ENCODE measurements at regions not wholly inside any gene's neighbourhood (a gene's known extent, or its start where the extent isn't known, plus 50 kb on each side); places are given as distances from the start of the nearest gene placed in this dataset.
"Not testable (repeated sequence)": the region's sequence is repeated elsewhere in the genome, so short reads cannot be mapped to it uniquely, and the experiment has no call there.

GRCh38 chr12:73124480-73124879, 852.3 kb downstream of the TRHDE start:
- ChIA-PET POLR2A (no interaction called here), CTCF (interaction anchor here (0.9 kb wide), 1 partner anchor 12 kb away, joined by 3 read pairs; no protein-coding TSS in a partner anchor)
- Histone ChIP-seq H3K36me3 (ENCODE audit: insufficient read depth, low read length) (no peaks in the 10 kb centered on the region), H3K27me3 (ENCODE audit: control insufficient read depth in 1 of 2, insufficient read depth in 2 of 2, low read length in 2 of 2) (no peaks in the 10 kb centered on the region), H3K9me3 (ENCODE audit: control insufficient read depth in 1 of 2, insufficient read depth in 1 of 2, low read length in 2 of 2) (no peaks in the 10 kb centered on the region), H3K4me3 (ENCODE audit: low read length) (no peak overlapping the region), H3K4me1 (ENCODE audit: insufficient read depth, low read length) (no peaks in the 10 kb centered on the region), H3K27ac (ENCODE audit: low read depth in 1 of 2, low read length in 2 of 2) (no peak overlapping the region)
- Mint-ChIP-seq H3K36me3 (ENCODE audit: low read depth) (no peaks in the 10 kb centered on the region), H3K27ac (no peak overlapping the region), H3K4me3 (no peak overlapping the region), H3K4me1 (ENCODE audit: low read depth) (no peaks in the 10 kb centered on the region), H3K27me3 (no peaks in the 10 kb centered on the region), H3K9me3 (peaks cover 3% of the 10 kb centered on the region)
- no peak for TF ChIP-seq CTCF (IDR thresholded peaks at IDR 0.05)
- intact Hi-C loops (cut with DNase I, micrococcal nuclease), result no loop called here
- DNase-seq (no peak), ATAC-seq (ENCODE audit: poor library complexity) (no peak)

- Mint-ChIP-seq H3K27me3 (no peaks in the 10 kb centered on the region), H3K4me3 (no peak overlapping the region), H3K4me1 (ENCODE audit: low read depth) (no peaks in the 10 kb centered on the region), H3K9me3 (no peaks in the 10 kb centered on the region), H3K36me3 (ENCODE audit: low read depth) (no peaks in the 10 kb centered on the region), H3K27ac (no peak overlapping the region)
- Histone ChIP-seq H3K27me3 (ENCODE audit: control insufficient read depth in 1 of 2, insufficient read depth in 2 of 2, low read length in 2 of 2) (no peaks in the 10 kb centered on the region), H3K36me3 (ENCODE audit: insufficient read depth, low read length) (no peaks in the 10 kb centered on the region), H3K27ac (ENCODE audit: low read depth in 1 of 2, low read length in 2 of 2) (no peak overlapping the region), H3K4me1 (ENCODE audit: insufficient read depth, low read length) (no peaks in the 10 kb centered on the region), H3K9me3 (ENCODE audit: control insufficient read depth in 1 of 2, insufficient read depth in 1 of 2, low read length in 2 of 2) (no peaks in the 10 kb centered on the region), H3K4me3 (ENCODE audit: low read length) (no peak overlapping the region)
- TF ChIP-seq CTCF (IDR thresholded peaks at IDR 0.05), result no peak
- CTCF ChIA-PET, result interaction anchor here (0.9 kb wide), 1 partner anchor 13 kb away, joined by 3 read pairs; no protein-coding TSS in a partner anchor
- POLR2A ChIA-PET, result no interaction called here
- intact Hi-C loops (cut with DNase I, micrococcal nuclease), result no loop called here
- DNase-seq, result no peak
- no peak for ATAC-seq (ENCODE audit: poor library complexity)
Observed at GRCh38 chr12:73125148-73125547, 853.0 kb downstream of the TRHDE start.

- H3K9me3 ChIP-seq (ENCODE audit: control insufficient read depth in 1 of 2, insufficient read depth in 1 of 2, low read length in 2 of 2), result no peaks in the 10 kb centered on the region
- H3K4me1 ChIP-seq (ENCODE audit: insufficient read depth, low read length), result no peaks in the 10 kb centered on the region
- no peak for ATAC-seq (ENCODE audit: poor library complexity)
- H3K27me3 ChIP-seq (ENCODE audit: control insufficient read depth in 1 of 2, insufficient read depth in 2 of 2, low read length in 2 of 2), result no peaks in the 10 kb centered on the region
- H3K4me3 ChIP-seq (ENCODE audit: low read length), result no peak overlapping the region
- Mint-ChIP-seq H3K4me3 (no peak overlapping the region), H3K4me1 (ENCODE audit: low read depth) (no peaks in the 10 kb centered on the region), H3K36me3 (ENCODE audit: low read depth) (no peaks in the 10 kb centered on the region), H3K27me3 (no peaks in the 10 kb centered on the region), H3K9me3 (peaks cover 9% of the 10 kb centered on the region), H3K27ac (no peak overlapping the region)
- ChIA-PET CTCF (no interaction called here), POLR2A (no interaction called here)
- no peak for TF ChIP-seq CTCF (IDR thresholded peaks at IDR 0.05)
- intact Hi-C loops (cut with DNase I, micrococcal nuclease), result no loop called here
- H3K27ac ChIP-seq (ENCODE audit: low read depth in 1 of 2, low read length in 2 of 2), result no peak overlapping the region
- no peaks in the 10 kb centered on the region for H3K36me3 ChIP-seq (ENCODE audit: insufficient read depth, low read length)
- no peak for DNase-seq
Observed at GRCh38 chr12:73136386-73136785, 864.2 kb downstream of the TRHDE start.

- H3K27ac Mint-ChIP-seq; H3K36me3 ChIP-seq (ENCODE audit: insufficient read depth, low read length); POLR2A ChIA-PET; ATAC-seq (ENCODE audit: poor library complexity); H3K4me3 ChIP-seq (ENCODE audit: low read length); H3K9me3 Mint-ChIP-seq; H3K4me3 Mint-ChIP-seq; H3K9me3 ChIP-seq (ENCODE audit: control insufficient read depth in 1 of 2, insufficient read depth in 1 of 2, low read length in 2 of 2); H3K36me3 Mint-ChIP-seq (ENCODE audit: low read depth); CTCF ChIA-PET; H3K27me3 Mint-ChIP-seq; H3K27ac ChIP-seq (ENCODE audit: low read depth in 1 of 2, low read length in 2 of 2); H3K4me1 Mint-ChIP-seq (ENCODE audit: low read depth); H3K4me1 ChIP-seq (ENCODE audit: insufficient read depth, low read length); DNase-seq; H3K27me3 ChIP-seq (ENCODE audit: control insufficient read depth in 1 of 2, insufficient read depth in 2 of 2, low read length in 2 of 2); intact Hi-C loops (cut with DNase I, micrococcal nuclease): not testable (repeated sequence)
Observed at GRCh38 chr12:73139642-73140041, 867.5 kb downstream of the TRHDE start.
